ENCODE measurements at regions not wholly inside any gene's neighbourhood (a gene's known extent, or its start where the extent isn't known, plus 50 kb on each side); places are given as distances from the start of the nearest gene placed in this dataset.

GRCh38 chr18:53664575-53664974 is 559.9 kb downstream of the MBD2 start:
- no peaks in the 10 kb centered on the region for H3K4me1 ChIP-seq (replicated peaks in 1 of 2; ENCODE audit: control insufficient read depth in 2 of 2, insufficient read depth in 2 of 2, low read length in 2 of 2)
- no peaks in the 10 kb centered on the region for H3K27me3 ChIP-seq (ENCODE audit: control insufficient read depth in 2 of 2, insufficient read depth in 2 of 2, low read length in 2 of 2)
- in situ Hi-C loops (cut with MboI), result no loop called here
- CTCF ChIA-PET (ENCODE audit: low intra/inter-chr PET ratio), result no interaction called here
- FAIRE-seq (no peak), DNase-seq (ENCODE audit: extremely low read depth in 1 of 4, low spot score in 3 of 4) (no peak), ATAC-seq (no peak)
- H3K9me3 ChIP-seq (replicated peaks; ENCODE audit: control insufficient read depth, insufficient read depth, low read depth, low read length), result no peaks in the 10 kb centered on the region
- H3K9ac ChIP-seq (ENCODE audit: insufficient read depth in 1 of 2, low read depth in 2 of 2, low read length in 2 of 2), result no peak overlapping the region
- no peak overlapping the region for H3K27ac ChIP-seq (ENCODE audit: extremely low read depth, low read depth, low read length)
- no peaks in the 10 kb centered on the region for H3K79me2 ChIP-seq (ENCODE audit: control insufficient read depth, insufficient read depth, low read length)
- no peaks in the 10 kb centered on the region for H3K36me3 ChIP-seq (ENCODE audit: control insufficient read depth, insufficient read depth, low read length)
- BruUV-seq (replicated peaks), result no TSS peak
- H4K20me1 ChIP-seq (replicated peaks; ENCODE audit: control insufficient read depth, insufficient read depth, low read length), result no peaks in the 10 kb centered on the region
- H3K4me2 ChIP-seq (ENCODE audit: insufficient read depth, low read length), result no peak overlapping the region
- POLR2A ChIA-PET, result no interaction called here
- intact Hi-C loops (cut with micrococcal nuclease), result no loop called here
- H3K4me3 ChIP-seq, result no peak overlapping the region
- no peaks in the 10 kb centered on the region for H3K9me1 ChIP-seq (ENCODE audit: control insufficient read depth, insufficient read depth, low read length)
- H2AFZ ChIP-seq (ENCODE audit: low read depth, low read length), result no peak overlapping the region
- TF ChIP-seq STAT5B (CRISPR knock-in tag; IDR thresholded peaks at IDR 0.05), result no peak
- TF ChIP-seq SRSF7 (optimal IDR thresholded peaks at IDR 0.05; ENCODE audit: low read depth, low read length), result no peak
- TF ChIP-seq KAT7 (CRISPR knock-in tag; IDR thresholded peaks at IDR 0.05; ENCODE audit: borderline replicate concordance), result no peak
- TF ChIP-seq ZNF143 (CRISPR knock-in tag; IDR thresholded peaks at IDR 0.05), result no peak
- no peak for TF ChIP-seq ZNF740 (CRISPR knock-in tag; IDR thresholded peaks at IDR 0.05)
- TF ChIP-seq ZNF740 (tag; IDR thresholded peaks at IDR 0.05), result no peak
- no peak for TF ChIP-seq ZNF217 (CRISPR knock-in tag; IDR thresholded peaks at IDR 0.05)
- TF ChIP-seq WHSC1 (IDR thresholded peaks at IDR 0.05; ENCODE audit: low read length), result no peak
- TF ChIP-seq MAFG (tag; conservative IDR thresholded peaks at IDR 0.05), result no peak
- TF ChIP-seq ZBTB26 (CRISPR knock-in tag; IDR thresholded peaks at IDR 0.05), result no peak
- no peak for TF ChIP-seq YY1 (IDR thresholded peaks at IDR 0.05; ENCODE audit: borderline replicate concordance in 1 of 3, control insufficient read depth in 1 of 3, extremely low read depth in 1 of 3, insufficient read depth in 3 of 3, insufficient read length in 1 of 3, insufficient replicate concordance in 2 of 3, low read depth in 1 of 3, low read length in 2 of 3)
- no peak for TF ChIP-seq PURB (CRISPR knock-in tag; IDR thresholded peaks at IDR 0.05; ENCODE audit: low read depth)
- no peak for TF ChIP-seq POLR3A (IDR thresholded peaks at IDR 0.05; ENCODE audit: borderline replicate concordance, extremely low read depth, insufficient read depth, insufficient read length)
- TF ChIP-seq TEAD2 (tag; IDR thresholded peaks at IDR 0.05), result no peak
- no peak for TF ChIP-seq ZNF280B (CRISPR knock-in tag; IDR thresholded peaks at IDR 0.05)
- no peak for TF ChIP-seq CLOCK (CRISPR knock-in tag; IDR thresholded peaks at IDR 0.05; ENCODE audit: borderline replicate concordance)
- no peak for TF ChIP-seq NEUROD1 (IDR thresholded peaks at IDR 0.05; ENCODE audit: borderline replicate concordance, low read depth, low read length, partially characterized antibody)

Data from K562 (cell line).